HuH-7 (cell line): ENCODE measurements at regions not wholly inside any gene's neighbourhood (a gene's known extent, or its start where the extent isn't known, plus 50 kb on each side); places are given as distances from the start of the nearest gene placed in this dataset.

Source experiments
- DNase-seq: peaks from one replicate; pipeline ENCODE4 v3.0.0; 2011; ENCODE audit warnings: low spot score

- no peak for DNase-seq
Observed at GRCh38 chr7:84484502-84485079, 290.0 kb upstream of the SEMA3A start.

GRCh38 chr7:84482476-84482875 lies 287.9 kb upstream of the SEMA3A start:
- no peak for DNase-seq

DNA sequence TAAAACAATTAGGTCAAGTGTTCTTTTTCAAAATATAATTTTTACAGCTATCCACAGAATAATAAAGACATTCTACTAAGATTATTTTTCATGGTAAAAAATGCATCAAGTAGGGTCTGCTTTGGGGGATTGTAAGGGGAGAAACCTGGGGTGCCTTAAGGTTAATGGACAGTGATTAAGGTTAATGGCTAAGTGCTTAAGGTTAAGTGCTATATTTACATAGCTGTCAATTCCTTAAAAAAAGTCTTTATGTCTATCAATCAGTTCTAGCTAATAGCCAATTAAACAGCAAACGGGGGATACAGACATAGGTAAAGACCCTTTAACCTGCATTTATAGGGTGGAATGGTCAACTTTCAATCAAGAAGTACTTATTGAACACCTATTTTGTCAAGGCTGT lies 284.5 kb upstream of the SEMA3A start:
- no peak for DNase-seq

DNA sequence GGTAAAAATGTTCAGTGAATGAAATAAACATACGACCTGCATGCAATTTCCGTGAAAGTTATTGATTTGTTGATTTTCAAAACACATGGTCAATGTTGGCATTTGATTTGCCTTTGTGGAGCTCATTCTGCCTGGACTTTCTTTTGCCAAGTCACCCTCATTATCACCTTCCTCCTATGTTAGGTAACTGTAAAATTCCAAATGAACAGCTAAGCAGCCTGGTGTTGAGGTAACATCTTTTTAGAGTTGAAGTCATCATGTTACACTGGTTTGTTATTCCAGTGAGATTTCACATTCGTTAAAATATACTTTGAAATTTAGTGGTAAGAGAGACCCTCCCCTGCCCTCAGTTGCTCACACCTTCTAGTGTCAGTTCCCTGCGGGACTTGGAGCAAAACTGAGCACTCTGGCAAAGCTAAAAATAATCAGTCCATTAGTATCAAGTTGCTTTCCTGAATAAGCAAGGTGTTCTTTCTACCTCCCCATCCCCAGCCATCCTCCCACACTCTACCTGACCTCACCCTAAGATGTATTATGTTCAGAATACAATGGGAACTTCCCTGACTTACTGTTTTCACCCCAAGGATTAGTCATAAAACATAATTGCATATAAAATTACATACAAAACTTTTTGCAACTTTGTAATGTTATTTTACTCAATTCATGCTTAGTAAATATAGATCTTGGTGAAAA lies 283.3 kb upstream of the SEMA3A start:
- no peak for DNase-seq

GRCh38 chr7:84474436-84474835 lies 279.8 kb upstream of the SEMA3A start:
- DNase-seq: no peak

- DNase-seq: no peak
Observed at GRCh38 chr7:84471576-84471975, 277.0 kb upstream of the SEMA3A start.

GRCh38 chr7:84469034-84469433 lies 274.4 kb upstream of the SEMA3A start:
- DNase-seq: no peak

DNA sequence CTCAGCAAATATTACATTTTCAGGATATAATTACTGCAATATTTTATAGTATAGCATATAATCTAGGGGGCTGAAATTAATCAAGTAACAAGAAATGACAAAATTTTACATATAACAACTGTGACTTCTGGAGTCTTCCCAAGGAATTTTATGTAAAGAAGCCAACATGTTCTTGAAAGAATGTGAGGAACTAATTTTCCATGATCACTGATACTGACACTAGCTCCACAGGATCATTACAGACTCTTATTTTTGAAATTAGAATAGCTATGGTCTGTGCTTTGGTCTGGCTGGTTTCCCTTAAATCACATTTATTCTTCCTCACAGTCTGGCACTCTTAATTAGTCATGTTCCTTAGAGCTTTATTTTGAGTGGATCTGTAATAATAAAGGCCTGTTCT lies 267.7 kb upstream of the SEMA3A start:
- DNase-seq: no peak

DNA sequence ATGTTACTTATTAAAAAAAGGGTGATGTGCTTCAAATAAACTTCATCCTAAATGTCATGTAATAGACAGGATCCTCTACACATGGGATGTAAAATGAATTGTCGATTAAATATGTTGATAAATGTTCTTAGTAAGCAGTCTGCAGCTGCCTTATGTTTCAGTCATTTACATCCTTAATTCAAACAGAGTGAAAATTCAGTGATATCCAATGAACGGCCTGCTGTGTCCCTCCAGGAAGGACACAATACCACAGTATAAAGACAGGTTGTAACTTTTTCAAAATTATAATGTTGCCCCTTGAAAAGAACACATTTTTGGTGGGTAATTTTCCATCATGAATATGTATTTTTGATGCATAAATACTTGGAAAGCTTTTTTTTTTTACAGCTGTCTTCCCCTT lies 266.5 kb upstream of the SEMA3A start:
- no peak for DNase-seq

DNA sequence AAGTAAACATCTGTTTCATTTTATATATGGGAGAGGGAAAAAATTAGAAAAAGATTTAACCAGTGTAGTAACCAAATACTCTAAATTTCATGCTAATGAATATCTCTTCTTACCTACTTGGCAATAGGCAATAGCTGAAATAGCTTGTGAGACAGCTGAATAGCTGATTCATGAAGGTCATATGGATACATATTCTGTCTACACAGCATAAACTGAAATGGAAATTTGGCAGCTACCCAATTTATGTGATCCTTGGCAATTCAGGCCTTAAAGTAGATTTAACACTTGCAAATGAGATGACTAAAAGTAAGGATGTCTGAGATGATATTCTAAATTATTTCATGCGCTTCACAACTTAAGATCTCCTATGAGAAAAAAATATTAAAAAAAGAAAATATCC lies 261.2 kb upstream of the SEMA3A start:
- DNase-seq: no peak

DNA sequence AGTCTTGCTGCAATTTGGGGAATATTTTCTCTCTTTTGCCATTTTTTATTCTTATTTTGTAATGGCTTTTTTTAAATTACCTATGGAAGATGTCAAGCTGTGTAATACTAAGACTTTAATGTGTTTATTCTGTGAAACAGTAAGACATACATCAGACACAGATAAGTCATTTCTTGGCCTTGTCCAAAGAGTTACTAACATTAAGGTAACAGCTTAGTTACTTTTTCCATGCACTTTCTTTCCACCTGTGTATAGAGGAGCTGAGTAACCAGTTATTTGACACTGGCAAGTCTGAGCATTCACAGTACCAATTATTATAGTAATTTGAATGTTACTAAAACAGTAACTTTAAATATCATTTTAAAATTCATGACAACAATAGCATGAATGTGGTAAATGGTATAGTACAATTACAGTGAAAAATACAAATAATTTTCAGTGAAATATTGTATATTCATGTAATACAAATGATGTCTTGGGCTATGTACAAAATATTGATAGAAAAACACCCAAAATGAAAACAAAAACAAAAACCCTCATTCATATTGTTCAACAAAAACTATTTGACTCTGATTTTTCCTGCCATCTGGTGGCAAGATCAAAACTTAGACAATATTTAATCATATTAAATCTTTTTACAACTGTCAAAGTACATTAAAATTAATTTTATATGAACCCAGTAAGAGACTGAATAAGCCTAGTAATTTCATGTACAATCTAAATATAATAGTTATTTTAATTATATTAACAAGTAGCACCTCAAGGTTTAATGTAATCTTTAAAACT lies 259.8 kb upstream of the SEMA3A start:
- no peak for DNase-seq

GRCh38 chr7:84452618-84453017 lies 258.0 kb upstream of the SEMA3A start:
- DNase-seq: peak; percentile 52

DNA sequence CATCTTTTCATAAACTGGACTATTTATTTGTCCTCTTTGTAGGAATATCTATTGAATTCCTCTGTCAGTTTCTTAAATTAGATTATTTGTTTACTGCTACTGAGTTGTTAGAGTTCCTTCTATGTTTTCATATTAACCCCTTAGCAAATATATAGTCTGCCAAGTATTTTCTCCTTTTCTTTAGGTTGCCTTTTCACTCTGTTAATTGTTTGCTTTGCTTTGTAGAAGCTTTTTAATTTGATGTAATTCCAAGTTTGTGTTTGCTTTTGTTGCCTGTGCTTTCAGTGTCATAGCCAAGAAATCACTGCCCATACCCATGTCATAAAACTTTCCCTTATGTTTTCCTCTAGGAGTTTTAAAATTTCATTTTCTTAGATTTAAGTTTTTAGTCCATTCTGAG lies 256.2 kb upstream of the SEMA3A start:
- DNase-seq: no peak

DNA sequence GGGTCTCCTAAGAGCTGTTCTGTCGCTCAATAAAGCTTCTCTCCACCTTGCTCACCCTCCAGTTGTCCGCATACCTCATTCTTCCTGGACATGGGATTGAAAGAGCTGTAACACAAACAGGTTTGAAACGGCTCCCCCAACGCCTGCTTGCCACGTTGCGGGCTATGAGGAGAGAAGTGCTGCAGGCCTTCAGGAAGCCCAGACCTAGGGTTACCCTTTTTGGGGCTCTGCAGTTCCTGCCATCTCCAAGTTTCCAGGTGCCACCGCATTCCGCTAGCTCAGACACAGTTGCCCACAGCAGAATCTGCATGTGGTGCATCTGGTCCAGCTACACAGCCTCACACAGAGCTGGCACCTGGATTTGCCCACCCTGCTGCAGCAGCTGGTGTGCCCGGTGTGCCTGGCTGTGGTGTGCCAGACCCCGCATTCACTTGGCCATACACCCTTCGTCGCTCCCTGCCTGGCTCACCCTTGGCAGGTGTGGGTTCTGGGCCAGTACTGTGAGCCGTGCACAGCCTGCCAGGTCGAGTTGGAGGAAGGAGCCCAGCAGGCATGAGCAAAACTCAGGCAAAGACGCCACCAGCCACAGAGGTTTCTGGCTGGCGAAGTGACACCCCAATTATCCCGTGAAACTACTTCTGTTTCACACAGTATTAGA lies 253.2 kb upstream of the SEMA3A start:
- no peak for DNase-seq

- DNase-seq: no peak
Observed at GRCh38 chr7:84446991-84447480, 252.4 kb upstream of the SEMA3A start.

GRCh38 chr7:84425702-84426259 lies 231.2 kb upstream of the SEMA3A start:
- no peak for DNase-seq

- DNase-seq: no peak
Observed at GRCh38 chr7:84422790-84423189, 228.2 kb upstream of the SEMA3A start.

DNA sequence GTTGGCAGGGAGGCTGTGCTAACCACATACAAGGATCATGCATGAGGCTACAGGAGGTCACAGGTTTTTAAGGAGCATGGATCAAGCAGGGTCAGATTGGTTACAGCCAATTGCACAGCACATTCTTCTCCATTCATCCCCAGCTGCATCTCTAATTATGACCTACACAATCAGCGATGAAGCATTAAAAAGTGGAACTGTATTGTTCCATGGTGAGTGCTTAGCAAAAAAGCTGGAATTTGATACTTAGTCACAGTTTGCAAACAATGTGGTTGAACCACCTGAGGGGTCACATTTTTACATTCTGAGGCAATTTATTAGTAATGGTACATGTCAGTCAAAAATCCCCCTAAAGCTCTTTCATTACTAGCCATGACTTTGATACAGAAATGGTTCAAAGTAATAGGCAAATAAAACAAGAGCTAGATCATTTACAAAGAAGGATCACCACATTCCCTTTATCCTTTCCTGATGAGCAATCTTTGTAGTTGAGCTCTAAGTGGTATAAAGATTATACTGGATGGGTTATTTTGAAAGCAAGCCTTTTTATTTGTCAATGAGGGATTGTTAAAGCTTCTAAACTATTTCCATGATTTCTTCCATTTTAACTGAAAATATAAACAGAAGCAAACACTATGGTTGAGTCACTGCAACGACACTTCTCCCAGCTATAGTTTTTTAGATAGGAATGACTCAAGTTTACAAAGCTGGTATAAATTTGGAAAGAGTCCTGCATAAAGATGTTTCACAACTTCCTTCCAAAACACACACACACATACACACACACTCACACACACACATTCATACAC lies 217.8 kb upstream of the SEMA3A start:
- no peak for DNase-seq

DNA sequence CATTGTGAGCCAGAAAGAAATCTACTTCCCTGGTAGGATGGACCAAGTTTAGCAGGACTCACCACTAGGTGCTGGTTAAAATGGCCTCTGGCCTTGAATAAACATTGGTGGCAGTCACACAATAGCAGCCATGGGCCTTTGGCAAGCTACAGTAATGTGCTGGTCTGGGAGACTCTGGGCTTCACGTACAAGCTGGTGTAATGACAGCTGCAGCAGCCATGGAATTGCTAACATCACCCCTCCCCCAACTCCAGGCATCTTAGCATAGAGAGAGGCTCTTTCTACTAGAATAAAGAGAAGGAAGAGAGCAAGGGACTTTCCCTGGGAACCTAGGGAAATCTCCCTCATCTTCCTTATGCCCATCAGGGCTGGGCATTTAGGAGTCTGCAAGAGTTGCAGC lies 205.1 kb upstream of the SEMA3A start:
- no peak for DNase-seq

DNA sequence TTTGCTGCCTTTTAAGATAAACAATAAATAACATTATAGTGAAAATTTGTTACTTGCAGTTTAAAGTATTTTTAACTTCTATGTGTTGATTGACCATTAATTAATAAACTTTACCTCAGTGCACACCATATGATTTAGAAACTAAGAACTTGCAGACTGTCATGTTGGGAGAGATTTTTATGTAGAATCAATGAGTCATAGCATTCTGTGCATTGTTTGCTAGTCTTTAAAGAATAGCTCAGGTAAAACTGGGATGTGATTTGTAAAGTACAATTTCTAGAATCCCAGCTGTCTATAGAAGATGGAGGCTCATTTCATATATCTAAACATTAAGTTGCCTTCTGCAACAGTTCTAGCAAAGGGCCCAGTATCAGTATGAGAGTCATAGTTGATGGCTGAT lies 199.6 kb upstream of the SEMA3A start:
- no peak for DNase-seq

DNA sequence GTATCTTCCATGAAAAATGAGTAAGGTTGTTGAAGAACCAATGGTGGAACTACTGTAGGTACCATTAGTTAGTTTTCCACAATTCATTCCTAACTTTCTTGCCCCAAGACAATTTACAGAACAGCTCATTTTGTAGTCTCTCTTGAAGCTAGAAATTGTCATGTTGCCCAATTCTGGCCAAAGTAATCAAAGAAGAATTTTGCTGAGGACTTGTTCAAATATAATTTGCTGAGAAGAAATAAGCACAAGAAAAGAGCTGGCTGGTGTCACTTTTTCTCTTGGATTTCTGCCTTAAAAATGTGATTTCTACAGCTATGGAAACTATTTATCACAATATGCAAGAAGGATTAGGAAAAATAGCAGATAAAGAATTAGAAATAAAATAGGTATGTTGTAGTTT lies 199.2 kb upstream of the SEMA3A start:
- DNase-seq: no peak

GRCh38 chr7:84390845-84391244 lies 196.3 kb upstream of the SEMA3A start:
- no peak for DNase-seq
